ENCODE measurements at regions not wholly inside any gene's neighbourhood (a gene's known extent, or its start where the extent isn't known, plus 50 kb on each side); places are given as distances from the start of the nearest gene placed in this dataset.

- Histone ChIP-seq H3K27ac (no peak overlapping the region), H3K4me3 (no peak overlapping the region), H3K4me1 (peaks cover 0 to 8% (median 0%) of the 10 kb centered on the region in 6 donors), H3K27me3 (replicated peaks in 1 of 7) (no peaks in the 10 kb centered on the region), H3K36me3 (no peaks in the 10 kb centered on the region), H3K9me3 (no peaks in the 10 kb centered on the region)
- TF ChIP-seq POLR2AphosphoS5 (IDR thresholded peaks at IDR 0.05): no peak
- TF ChIP-seq CTCF (IDR thresholded peaks at IDR 0.05 in 8 of 11, conservative IDR thresholded peaks at IDR 0.05 in 3 of 11): no peak
- TF ChIP-seq POLR2A (IDR thresholded peaks at IDR 0.05): no peak
- 86 to 93% (median 87%) methylated on average over 4 of the region's 4 CpGs for WGBS, 5 donors
- no peak for DNase-seq
- intact Hi-C loops (cut with DNase I; ENCODE audit: low total_unique reads): no loop called here
Measured at GRCh38 chr13:80149736-80150135, 191.2 kb downstream of the SPRY2 start.

- peaks cover 0 to 10% (median 0%) of the 10 kb centered on the region in 6 donors for H3K4me1 ChIP-seq
- WGBS, 5 donors: 62 to 86% (median 76%) methylated on average over 3 of the region's 3 CpGs
- H3K27ac ChIP-seq: no peak overlapping the region
- no peak overlapping the region for H3K4me3 ChIP-seq
- no peaks in the 10 kb centered on the region for H3K9me3 ChIP-seq
- H3K36me3 ChIP-seq: no peaks in the 10 kb centered on the region
- no peak for DNase-seq
- H3K27me3 ChIP-seq (replicated peaks in 1 of 7): no peaks in the 10 kb centered on the region
- TF ChIP-seq POLR2AphosphoS5 (IDR thresholded peaks at IDR 0.05) (no peak), CTCF (IDR thresholded peaks at IDR 0.05 in 8 of 11, conservative IDR thresholded peaks at IDR 0.05 in 3 of 11) (no peak), POLR2A (IDR thresholded peaks at IDR 0.05) (no peak)
- intact Hi-C loops (cut with DNase I; ENCODE audit: low total_unique reads): no loop called here
Measured at GRCh38 chr13:80145171-80145690, 195.7 kb downstream of the SPRY2 start.

- Histone ChIP-seq H3K27me3 (replicated peaks in 1 of 7) (no peaks in the 10 kb centered on the region), H3K9me3 (no peaks in the 10 kb centered on the region), H3K36me3 (no peaks in the 10 kb centered on the region), H3K4me1 (peaks cover 0 to 10% (median 0%) of the 10 kb centered on the region in 6 donors), H3K4me3 (no peak overlapping the region), H3K27ac (no peak overlapping the region)
- intact Hi-C loops (cut with DNase I; ENCODE audit: low total_unique reads): no loop called here
- TF ChIP-seq CTCF (IDR thresholded peaks at IDR 0.05 in 8 of 11, conservative IDR thresholded peaks at IDR 0.05 in 3 of 11): no peak
- no peak for TF ChIP-seq POLR2A (IDR thresholded peaks at IDR 0.05)
- no peak for TF ChIP-seq POLR2AphosphoS5 (IDR thresholded peaks at IDR 0.05)
- DNase-seq: no peak
Measured at GRCh38 chr13:80144493-80144892, 196.4 kb downstream of the SPRY2 start.

GRCh38 chr13:80141123-80141849, 199.6 kb downstream of the SPRY2 start:
- Histone ChIP-seq H3K4me3 (no peak overlapping the region), H3K36me3 (no peaks in the 10 kb centered on the region), H3K4me1 (peaks cover 0 to 10% (median 0%) of the 10 kb centered on the region in 6 donors), H3K27ac (peak overlapping the region in 3 of 8 donors; percentile 17 to 42 (median 42)), H3K27me3 (replicated peaks in 1 of 7) (no peaks in the 10 kb centered on the region), H3K9me3 (no peaks in the 10 kb centered on the region)
- WGBS, 5 donors: 58 to 83% (median 77%) methylated on average over 7 of the region's 7 CpGs
- TF ChIP-seq POLR2A (IDR thresholded peaks at IDR 0.05): no peak
- no peak for TF ChIP-seq POLR2AphosphoS5 (IDR thresholded peaks at IDR 0.05)
- no peak for TF ChIP-seq CTCF (IDR thresholded peaks at IDR 0.05 in 8 of 11, conservative IDR thresholded peaks at IDR 0.05 in 3 of 11)
- intact Hi-C loops (cut with DNase I; ENCODE audit: low total_unique reads): no loop called here
- no peak for DNase-seq

Data from spleen (tissue), 11 donors.